Right renal pelvis (tissue), 4 donors: ENCODE measurements at regions not wholly inside any gene's neighbourhood (a gene's known extent, or its start where the extent isn't known, plus 50 kb on each side); places are given as distances from the start of the nearest gene placed in this dataset.

Source experiments
- DNase-seq, 4 donors: peaks; one replicate each; pipeline ENCODE4 v3.0.0-alpha.2; 2013; ENCODE audit warnings: low read depth in 4 of 4, low spot score in 3 of 4, missing footprints in 1 of 4

DNA sequence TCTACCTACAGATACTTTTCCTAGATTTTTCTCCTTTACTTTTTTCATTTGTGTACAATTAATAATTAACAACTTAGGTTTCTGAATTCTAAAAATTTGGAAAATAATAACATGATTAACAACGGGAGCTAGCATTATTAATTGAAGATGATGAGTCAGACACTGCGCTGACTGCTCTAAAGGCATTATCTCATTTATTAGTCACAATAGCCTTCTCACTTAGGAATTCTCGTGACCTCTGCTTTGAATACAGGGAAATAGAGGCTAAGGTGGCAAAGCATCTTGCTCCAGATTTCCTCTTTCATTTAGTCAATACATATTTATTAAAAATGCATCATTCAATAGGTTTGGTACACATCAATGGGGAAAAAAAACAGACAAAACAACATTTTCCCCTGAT lies 441.3 kb downstream of the PCDH18 start:
- no peak for DNase-seq

DNA sequence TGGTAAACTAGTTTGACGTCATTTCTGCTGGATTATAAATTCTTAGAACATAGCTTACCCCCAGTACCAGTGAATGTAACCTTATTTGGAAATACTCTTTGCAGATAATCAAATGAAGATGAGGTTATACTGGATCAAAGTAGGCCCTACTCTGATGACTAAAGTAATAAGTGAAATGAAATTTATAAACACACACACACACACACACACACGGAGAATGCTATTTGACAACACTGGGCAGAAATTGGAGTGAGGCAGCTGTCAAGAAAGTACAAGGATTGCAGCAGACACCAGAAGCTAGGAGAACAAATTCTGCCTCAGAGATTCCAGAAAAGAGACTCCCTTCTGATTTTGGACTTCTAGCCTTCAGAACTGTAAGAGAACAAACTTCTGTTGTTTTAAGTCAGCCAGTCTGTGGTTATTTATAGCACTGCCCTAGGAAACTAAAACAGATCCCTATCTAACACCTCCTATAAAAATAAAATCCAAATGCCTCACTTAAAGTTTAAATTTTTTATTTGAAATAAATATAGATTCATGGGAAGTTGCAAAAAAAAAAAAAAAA lies 448.6 kb downstream of the PCDH18 start:
- DNase-seq, result no peak

DNA sequence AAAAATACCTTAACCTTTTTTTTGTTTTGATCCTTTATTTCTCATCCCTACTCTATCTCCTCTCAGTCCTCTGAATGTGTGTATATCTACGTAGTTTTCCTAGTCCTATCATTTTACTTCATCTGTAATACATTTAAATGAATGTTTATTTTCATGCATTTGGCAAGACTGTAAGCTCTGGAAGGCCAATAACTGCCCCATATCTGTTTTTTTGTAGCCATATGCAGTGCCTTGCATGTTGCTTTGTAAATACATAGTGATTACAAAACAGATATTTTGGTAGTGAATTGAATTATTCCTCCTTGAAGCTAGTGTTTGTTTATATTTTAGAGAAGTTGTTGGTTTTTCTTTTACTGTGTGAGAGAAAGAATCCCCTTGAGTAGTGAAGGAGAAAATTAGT lies 450.2 kb downstream of the PCDH18 start:
- DNase-seq, result no peak

DNA sequence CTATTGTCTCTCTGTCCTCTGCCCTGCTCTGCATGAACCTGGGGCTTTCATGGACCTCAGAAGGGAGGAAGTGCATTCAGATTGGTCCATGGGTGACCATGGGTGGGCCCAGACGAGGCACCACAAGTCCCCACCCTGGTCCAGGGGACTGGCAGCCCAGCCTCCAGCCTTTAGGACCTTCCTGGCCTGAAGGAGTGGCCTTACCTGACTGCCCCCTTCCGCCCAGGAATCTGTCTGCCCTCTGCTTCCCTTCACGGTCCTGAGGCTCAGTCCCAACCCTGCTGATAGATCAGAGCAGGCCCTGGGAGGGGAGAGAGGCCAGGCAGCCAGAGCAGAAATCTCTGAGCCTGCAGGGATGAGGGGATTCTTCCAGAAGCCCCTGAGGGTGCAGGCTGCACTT lies 455.4 kb downstream of the PCDH18 start:
- DNase-seq, result no peak

DNA sequence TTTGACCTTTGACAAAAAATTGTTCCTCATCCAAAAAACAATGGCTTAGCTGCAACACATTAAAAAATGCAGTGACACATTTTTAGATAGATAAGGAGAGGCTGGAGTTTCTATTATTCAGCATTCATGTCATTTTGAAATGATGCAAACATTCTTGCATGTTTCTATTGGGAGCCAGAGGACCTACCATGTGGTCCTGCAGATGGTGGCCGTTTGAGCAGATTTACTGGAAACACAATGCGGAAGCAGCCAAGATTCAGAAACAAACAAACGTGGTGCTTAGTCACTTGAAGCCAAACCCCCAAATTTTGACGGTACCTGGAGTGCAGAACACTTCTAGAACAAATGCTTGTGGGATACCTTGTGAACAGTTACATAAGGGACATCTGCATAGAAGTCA lies 456.7 kb downstream of the PCDH18 start:
- no peak for DNase-seq

DNA sequence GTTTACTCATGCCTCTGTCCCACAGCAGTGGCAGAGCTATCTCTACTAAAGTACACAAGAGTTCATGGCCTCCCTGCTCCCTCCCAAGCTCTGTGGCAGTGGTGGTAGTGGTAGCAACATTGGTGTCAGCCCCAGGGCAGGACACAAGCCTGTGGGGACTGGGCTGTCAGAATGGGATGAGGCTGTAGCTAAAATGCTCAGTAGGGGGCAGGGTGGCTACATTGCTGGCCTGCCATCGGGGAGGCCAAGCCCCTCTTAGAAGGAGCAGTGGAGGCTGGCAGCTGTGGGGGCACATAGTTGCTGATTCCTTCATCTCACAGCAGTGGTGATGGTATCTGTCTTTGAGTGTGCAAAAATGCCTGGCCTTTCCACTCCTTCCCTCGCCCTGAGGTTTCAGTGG lies 461.7 kb downstream of the PCDH18 start:
- DNase-seq, result no peak

DNA sequence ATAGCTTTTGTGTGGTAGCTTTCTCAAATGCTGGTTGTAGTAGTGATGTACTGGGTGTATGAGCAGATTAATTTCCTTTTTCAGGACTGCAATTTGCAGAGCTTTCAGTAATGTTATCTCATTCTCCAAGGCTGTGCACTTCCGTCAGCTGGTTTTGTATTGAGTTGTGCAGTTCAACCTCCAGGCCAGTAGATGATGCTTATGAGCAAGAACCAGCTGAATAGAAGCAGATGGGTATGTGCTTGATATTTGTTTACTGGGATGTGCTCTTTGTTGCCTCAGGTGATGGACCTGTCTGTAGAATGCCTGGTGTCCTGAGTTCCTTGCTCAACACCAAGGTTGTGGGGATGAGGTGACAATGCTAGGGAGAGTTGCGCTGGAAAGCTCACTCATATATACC lies 462.8 kb downstream of the PCDH18 start:
- DNase-seq, result no peak

DNA sequence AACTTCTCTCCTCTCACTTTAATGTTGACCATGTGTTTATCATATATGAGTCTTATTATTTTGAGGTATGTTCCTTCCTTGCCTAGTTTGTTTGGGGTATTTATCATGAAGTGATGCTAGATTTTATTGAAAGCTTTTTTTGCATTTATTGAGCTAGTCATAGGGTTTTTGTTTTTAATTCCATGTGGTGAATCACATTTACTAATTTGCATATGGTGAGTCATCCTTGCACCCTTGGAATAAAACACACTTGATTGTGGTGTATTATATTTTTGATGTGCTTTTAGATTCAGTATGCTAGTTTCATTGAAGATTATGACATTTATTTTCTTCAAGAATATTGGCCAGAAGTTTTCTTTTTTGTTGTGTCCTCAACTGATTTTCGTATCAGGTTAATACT lies 464.6 kb downstream of the PCDH18 start:
- DNase-seq, result no peak

DNA sequence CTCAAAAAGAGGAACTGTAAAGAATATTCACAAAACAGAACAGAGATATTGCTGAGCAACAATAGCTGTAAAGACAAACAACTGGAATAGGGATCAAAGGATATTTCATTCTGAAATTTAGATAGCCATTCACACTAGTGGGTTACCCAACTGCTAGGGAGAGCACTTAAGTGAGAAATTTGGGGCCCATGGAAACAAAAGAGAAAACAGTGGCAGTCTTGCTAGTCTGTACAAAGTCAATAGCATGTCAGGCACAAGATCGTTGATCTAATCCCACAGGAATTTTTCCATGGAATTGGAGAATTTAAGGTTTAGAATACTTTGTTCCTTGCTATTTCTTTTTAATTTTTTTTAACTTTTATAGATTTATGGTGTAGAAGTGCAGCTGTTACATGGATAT lies 467.0 kb downstream of the PCDH18 start:
- DNase-seq, result no peak

DNA sequence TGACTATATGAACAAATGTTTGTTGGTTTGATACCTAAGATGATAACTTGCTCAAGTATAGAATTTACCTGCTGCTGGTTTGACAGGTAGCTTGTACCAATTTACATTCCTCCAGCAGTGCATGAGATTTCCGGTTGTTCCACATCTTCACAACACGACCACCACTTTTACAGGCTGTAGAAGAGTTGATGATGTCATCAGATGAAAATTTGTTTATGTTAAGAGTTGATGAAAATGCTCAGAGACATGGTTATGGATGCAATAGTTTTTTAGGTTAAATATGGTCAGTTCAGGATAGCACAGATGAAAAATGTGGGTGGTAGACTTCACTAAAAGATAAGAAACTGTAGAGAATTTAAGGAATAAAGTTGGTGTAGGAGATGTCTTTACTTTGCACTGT lies 468.3 kb downstream of the PCDH18 start:
- DNase-seq, result no peak

DNA sequence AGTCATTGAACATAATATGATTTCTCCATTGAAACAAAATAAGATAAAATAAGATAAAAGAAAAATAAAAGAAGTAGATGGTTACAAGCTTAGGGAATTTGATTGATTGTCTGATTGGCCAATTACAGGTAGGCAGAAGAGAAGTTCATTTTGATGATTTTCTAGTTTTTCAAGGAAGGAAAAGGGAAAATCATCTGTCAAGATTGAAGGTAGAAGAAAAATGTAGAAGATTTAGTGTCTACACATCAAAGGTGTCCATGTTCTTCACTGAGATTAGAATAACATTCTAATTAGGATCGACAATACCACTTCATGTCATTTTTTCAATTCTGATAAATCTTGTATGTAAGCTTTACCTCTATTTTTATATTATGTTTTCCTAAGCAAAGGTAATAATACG lies 489.1 kb downstream of the PCDH18 start:
- DNase-seq, result no peak

DNA sequence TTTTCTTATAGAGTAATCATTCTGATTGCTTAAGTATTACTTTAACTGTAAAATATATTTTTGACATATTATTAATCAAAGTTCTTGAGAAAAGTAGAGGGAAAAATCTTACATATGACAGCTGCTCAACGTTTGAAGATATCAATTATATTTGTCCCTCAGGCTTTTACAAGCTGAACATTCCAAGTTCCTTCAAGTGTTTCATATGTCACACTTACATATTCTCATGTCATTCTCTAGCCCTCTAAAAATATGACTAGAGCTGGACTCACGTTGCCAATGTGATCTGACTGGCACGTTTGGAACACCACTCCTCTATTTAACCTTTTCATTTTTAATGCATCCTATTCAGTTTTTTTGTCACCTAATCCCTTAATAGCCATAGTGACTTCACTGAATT lies 492.9 kb downstream of the PCDH18 start:
- DNase-seq, result no peak

DNA sequence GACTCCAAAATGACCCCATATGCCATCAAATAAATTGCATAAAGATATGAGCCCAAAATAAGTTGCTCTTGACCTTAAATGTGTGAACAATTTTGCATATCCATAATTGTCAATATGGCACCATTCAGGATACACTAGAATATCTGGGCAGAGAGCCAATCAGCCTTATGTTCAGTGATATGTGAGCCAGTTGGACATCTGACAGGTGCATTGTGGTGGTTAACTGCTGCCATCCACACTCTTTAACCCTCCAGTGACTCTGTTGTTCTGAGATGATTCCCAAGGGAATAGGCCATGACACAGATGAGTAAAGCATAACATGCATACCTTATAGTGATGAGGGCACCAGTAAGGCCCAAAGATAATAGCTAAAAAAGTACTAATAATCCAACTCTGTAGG lies 500.1 kb downstream of the PCDH18 start:
- DNase-seq, result no peak

DNA sequence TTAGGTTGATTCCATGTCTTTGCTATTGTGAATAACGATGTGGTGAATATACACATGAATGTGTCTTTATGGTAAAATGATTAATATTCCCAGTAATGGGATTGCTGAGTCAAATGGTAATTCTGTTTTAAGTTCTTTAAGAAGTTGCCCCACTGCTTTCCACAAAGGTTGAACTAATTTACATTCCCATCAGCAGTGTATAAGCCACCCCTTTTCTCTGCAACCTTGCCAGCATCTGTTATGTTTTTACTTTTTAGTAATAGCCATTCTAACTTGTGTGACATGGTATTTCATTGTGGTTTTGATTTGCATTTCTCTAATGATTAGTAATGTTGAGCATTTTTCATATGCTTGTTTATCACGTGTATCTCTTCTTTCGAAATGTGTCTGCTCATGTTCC lies 503.3 kb downstream of the PCDH18 start:
- DNase-seq, result no peak

DNA sequence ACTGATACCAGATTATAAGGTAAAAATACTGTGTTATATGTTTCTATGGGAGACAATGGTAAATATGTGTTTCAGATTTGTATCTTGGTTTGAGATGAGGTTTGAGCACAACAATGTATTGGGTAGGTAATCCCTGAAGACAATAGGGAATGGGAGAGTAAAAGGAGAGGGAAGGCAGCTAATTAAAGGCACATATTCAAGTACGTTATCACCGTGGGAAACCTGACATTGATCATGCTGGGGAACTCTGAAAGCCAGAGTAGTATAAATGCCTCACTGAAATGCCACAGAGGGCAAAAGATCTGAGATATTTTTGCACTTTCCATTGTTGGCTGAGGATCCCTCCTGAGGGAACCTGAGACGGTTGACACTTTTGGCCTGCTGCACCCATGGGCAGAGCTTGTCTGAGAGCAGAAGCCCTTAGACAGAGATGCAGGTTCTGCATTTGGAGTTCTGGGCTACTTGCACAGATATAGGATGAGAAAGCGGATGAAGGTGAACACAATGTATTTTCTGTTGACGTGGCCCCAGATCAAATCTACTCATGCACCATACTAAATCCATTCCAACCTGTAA lies 506.7 kb downstream of the PCDH18 start:
- DNase-seq, result no peak

DNA sequence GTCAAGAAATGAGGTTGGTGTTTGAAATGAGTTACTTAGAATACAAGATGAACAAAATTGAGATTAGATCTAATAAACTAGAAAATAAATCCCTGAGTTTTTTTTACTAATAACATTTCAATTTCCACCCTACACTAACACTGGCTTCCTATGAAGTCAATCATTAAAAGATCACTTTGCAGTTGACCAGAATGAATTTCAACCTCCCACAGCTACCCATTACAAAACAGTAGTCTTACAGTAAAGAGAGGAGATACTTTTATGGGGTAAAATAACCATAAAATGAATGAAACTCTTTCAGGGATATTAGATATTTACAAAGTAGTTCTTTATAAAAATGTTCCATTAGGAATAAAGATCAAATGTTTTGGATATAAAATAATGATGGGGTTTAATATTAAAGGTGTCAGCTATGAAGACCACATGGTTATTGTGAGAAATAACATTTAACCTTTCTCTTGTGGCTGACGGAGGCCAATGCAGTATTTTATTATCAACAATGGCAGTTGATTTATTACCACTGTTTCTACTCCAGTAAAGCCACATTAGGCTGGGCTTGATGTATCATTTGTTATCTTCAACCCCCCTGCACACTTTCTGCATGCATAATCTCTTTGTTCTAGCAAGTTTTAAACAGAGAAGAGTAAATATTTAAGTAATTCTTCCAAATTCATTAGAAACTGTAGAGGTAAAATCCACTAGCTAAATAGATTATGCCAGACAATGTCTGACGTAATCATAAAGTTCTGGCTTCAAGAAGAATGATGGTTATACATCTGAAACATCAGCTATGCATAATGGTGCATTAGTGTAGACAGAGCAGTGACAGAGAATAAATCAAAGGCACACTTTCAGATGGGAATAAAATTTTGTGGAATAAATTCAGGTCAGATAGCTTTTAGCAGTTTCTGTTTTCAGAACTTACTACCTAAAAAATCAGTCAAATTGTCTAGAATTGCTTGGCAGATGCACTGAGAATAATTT lies 516.6 kb downstream of the PCDH18 start:
- DNase-seq, result peak in 1 of 4 donors; percentile 12

DNA sequence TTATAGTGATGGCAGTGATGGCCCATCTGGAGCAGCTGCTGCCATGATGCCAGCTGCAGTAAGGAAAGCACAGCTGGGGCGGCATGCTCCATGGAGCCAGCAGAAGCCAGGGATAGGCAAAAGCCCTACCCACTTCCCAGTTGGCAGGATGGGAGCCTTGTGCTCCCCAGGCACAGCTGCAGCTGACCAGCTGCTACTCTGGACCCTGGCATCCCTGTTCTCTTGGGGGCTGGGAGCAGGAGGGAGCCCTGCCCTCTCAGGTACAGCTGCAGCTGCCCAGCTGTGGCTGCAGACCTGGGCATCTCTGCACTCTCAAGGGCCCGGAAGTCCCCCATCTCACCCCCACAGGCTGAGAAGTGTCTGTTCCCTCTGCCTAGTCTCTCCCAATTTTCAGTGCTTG lies 531.9 kb downstream of the PCDH18 start:
- DNase-seq, result no peak

DNA sequence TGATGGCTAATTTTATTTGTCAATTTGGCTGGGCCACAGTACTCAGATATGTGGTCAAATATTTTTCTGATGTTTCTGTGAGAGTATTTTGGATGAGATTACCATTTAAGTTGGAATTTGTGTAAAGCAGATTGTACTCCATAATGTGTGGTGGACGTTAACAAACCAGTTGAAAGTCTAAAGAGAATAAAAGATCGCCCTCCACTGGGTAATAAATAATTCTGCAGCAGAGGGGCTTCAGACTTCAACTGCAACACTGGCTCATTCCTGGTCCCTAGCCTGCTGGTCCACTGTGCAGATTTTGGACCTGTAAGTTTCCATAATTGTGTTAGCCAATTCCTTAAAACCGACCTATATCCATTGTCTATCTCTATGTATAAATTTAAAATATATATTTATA lies 540.3 kb downstream of the PCDH18 start:
- DNase-seq, result no peak

DNA sequence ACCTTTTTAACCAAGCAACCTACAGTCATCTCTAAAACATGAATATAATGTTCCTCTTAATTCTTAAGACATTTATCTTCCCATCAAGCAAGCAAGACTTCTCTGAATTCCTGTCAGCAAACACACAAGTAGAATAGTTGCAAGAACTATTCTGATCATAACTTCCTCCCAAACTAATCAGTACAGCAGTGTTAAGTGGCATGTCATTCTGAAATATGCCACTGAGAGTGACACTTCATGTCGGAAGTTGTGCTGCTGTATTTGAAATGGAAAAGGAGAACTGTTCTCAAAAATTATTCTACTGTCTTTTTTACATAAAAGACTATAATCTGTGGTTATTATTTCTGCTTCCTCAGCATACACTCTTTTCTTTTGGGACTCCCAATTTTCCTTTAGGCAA lies 546.6 kb downstream of the PCDH18 start:
- DNase-seq, result no peak

DNA sequence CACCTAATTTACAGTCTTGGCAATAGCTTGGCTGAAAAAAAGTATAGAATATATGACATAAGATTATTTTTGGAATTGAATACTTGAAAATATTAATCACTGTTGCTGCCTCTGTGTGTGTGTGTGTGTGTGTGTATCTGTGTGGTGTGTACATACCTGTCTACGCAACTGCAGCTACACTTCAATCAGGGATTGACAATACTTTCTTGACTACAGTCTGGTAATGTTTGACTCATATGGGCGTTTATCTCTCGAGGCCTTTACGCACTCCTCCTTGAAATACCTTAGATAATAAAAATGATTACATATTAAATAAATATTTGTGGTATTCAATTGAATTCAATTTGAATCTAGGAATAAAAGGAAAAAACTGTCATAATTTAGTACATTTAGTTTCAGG lies 565.2 kb downstream of the PCDH18 start:
- DNase-seq, result no peak

DNA sequence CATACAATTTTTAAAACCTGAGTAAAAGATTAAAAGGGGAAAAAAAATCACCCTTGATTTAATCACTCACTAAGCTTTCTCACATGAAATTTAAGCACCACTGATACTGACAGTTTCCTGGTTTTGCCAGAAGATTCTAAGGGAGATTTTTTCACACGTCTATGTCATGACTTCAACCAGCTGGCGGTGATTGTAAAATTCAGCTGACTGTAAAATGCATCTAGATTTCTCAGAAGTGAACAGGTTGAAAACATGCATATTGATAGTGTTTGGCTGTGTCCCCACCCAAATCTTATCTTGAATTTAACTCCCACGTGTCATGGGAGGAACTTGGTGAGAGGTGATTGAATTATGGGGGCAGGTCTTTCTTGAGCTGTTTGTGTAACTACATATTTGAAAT lies 566.8 kb downstream of the PCDH18 start:
- no peak for DNase-seq

DNA sequence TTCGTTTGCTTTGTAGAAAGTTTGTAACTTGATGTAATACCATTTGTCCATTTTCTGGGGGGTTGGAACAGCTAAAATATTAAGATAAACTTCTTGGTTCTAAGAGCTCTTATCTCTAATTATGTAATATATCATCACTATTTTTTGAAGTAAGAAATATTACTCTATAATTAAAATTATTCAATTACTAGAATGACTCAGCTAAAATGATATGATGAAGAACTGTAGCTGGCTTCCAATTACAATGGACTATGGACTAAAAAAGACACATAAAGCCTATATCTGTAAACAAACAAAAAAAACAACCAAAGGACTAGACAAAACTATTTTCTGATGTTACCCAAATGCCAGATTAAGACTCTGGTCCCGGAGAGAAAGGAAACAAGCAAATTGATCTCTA lies 569.4 kb downstream of the PCDH18 start:
- no peak for DNase-seq
